Adrenal gland (tissue), 5 donors: ENCODE measurements at regions not wholly inside any gene's neighbourhood (a gene's known extent, or its start where the extent isn't known, plus 50 kb on each side); places are given as distances from the start of the nearest gene placed in this dataset.

ENCODE experiments used
- CTCF ChIP-seq, 6 experiments: fragments of 450-650 bp in 4 of 6; fragments of 200-600 bp in 2 of 6; sonication (generic) in 1 of 6; IDR thresholded peaks; 1 replicate in 5 of 6; 2 replicates in 1 of 6; pipeline versions ENCODE4 v1.5.1 to v1.8.0; 2016 to 2021; ENCODE audit warnings: antibody characterized with exemption in 6 of 6, mild to moderate bottlenecking in 2 of 6, moderate library complexity in 1 of 6
- POLR2A ChIP-seq, 2 donors: fragments of 450-650 bp; IDR thresholded peaks; one replicate each; pipeline ENCODE4 v1.6.1; 2017; ENCODE audit warnings: antibody characterized with exemption in 2 of 2, mild to moderate bottlenecking in 2 of 2, moderate library complexity in 1 of 2
- donor health status: DM: no; HTN: no; CAD: no.

DNA sequence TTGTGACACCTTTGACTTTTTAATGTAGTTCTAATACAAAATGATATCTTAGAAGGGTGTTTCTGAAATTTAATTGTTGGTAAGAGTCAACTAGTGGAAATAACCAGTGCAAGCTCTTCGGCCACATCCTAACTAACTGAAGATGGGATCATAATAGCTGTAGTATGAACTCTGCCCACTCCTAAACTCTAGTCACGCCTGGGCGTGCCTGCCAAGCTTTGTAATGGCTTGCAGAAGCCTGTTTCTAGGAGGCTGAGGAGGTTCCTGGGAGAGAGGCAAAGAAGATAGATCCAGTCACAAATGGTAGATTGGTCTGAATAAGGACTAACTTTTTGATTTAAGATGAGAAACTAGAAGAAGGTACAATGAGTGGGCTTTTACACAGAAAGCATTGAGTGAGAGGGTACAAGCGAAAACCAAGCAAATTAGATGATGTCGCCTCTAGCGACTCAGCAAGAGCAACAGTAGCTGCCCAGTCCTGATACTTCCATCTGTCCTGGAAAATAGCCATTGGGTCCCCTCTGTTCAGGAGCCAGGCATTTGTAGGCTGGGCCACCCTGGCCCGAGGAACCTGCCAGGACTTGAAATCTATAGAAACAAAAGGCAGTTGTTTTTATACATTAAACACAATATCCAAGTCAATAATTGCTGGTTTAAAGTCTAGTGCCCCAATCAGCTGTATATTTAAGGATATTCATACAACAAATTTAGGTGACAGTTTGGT is 148.8 kb downstream of the SLC38A4 start:
- no peak for TF ChIP-seq POLR2A (IDR thresholded peaks at IDR 0.05)
- TF ChIP-seq CTCF (IDR thresholded peaks at IDR 0.05) = no peak
